GM19043 (cell line): ENCODE measurements at regions not wholly inside any gene's neighbourhood (a gene's known extent, or its start where the extent isn't known, plus 50 kb on each side); places are given as distances from the start of the nearest gene placed in this dataset.

ENCODE experiments used
- ATAC-seq: cut with Tn5 transposase; IDR thresholded peaks from one replicate; pipeline ENCODE4 v1.9.1; 2021; ENCODE audit warnings: low read depth; ENCODE audit not compliant: unreplicated experiment

GRCh38 chr7:89887489-89887888 lies 266.8 kb upstream of the STEAP1 start:
- no peak for ATAC-seq

GRCh38 chr7:89908736-89909135 lies 245.5 kb upstream of the STEAP1 start:
- no peak for ATAC-seq

GRCh38 chr7:89914711-89915110 lies 239.6 kb upstream of the STEAP1 start:
- no peak for ATAC-seq

DNA sequence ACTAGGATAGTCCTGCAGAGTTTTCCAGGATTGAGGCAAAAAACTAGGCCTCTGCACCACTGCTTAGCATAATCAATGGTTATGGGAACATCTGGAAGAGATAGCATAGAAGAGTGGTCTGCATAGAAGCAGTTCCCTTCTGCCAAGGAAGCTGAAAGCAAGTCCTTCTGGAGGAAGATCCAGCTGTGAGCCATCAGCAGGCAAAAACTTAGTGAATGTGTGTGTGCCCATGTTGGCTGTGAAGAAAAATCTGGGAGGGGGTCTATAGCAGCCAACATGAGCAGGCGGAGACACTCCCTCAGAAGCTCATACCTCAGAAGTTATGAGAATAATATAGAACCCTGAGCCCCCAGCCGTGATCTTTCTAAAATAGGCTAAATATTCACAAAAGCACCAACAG lies 228.1 kb upstream of the STEAP1 start:
- no peak for ATAC-seq

DNA sequence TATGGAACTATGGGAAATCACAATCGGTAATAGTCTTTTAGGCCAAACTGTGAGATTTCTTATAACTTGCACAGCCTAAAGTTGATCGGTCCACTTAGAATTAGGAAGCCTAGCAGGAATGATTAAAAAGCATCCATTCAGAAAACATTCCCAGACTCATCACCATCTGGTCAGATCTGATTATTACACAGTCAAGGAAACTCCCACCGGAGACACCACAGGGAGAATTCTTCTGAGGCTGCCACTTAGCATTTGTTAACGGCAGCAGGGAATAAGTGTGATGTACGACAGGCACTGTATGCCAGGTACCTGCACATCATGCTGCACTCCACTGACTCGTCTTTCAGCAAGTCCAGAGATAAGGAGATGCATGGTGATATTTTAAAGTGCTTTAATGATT lies 227.6 kb upstream of the STEAP1 start:
- ATAC-seq, result no peak

- no peak for ATAC-seq
Measured at GRCh38 chr7:89927762-89928161, 226.5 kb upstream of the STEAP1 start.

GRCh38 chr7:89928451-89928850 lies 225.8 kb upstream of the STEAP1 start:
- ATAC-seq, result no peak

- no peak for ATAC-seq
Measured at GRCh38 chr7:89934101-89934500, 220.2 kb upstream of the STEAP1 start.

DNA sequence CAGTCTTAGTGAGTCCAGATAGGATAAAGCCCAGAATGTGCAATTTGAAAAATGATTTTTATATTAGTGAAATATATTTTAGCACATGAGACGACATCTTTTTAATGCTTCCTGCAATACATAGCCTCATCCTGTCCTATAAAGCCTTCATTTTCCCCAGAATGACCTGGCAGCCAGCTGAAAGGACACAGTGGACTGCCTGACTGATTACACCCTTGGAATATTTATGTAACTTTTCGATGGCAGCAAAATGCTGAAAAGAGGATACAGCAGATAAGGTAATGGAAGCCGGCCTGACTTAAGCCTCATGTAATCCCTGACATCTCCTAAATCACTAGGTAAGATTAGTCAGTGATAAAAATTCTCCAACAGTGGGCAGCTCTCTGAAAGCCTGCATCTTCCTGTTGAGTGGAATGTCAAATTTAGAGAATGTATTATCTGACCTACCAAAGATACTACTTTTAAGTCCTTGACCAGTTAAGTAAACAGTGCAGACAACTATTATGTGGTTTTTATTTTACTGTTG lies 210.7 kb upstream of the STEAP1 start:
- no peak for ATAC-seq

DNA sequence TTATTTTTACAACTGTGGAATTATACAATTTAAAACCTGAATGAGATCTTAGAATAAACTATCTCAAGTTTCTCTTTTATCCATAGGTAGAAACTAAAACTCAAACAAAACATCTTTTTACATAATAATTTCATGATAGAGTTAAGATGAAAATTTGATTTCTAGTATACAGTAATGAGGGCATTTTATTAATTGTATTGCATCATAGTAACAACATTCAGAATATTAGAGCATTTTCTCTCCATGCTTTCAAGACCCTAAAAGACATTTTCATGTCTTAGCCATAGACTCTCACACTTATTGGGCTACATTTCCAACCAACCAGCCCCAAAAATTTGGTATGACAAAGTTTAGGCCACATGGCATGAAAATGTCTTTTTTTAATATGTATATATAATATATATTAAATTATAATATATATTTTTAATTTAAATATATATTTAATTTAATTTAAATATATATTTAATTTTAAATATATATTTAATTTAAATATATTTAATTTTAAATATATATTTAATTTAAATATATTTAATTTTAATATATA lies 195.7 kb upstream of the STEAP1 start:
- ATAC-seq, result no peak

DNA sequence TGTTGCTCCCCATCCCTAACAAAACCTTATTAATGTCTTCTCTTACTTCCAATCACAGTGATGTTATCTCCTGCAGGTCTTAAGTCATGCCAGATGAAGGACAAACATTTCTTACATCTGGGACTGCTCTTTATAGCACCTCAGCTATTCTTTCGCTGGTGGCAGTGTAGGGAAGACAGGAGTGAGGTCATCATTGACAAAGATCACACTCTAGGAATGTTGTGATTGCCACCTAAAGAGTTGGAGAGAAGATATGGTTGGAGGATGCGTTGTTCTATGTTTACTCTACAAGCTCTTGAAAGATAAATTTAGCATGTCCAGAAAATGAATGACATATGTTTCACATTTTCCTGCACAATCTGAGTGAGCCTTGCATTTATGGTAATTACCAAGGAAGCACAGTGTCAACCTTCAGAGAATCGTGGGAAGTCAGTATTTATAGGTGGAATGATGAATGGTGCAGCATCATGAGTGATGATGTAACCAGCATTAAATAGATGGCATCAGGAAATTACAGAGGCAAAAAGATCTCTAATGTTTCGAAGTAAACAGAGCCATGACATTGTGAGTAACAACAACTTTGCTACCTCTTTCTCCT lies 188.1 kb upstream of the STEAP1 start:
- ATAC-seq, result no peak

GRCh38 chr7:89975577-89975976 lies 178.7 kb upstream of the STEAP1 start:
- ATAC-seq, result no peak

DNA sequence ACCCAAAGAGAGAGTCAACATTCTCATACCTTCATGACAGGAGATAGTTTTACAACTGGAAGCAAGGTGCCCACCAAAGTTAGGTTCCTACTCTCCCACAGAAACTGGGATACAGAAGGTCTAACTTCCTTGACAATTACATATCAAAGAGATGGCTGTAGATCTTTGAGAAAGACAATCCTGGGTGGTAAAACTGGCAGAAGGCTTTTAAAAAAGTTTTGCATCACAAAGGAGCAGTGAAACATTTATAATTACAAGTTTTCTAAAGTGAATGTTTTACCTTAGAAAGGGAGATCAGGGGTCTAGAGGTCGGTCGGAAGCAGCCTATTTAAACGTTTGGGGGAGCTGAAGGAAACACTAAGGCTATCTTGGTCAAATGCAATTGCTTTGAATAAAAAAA lies 166.6 kb upstream of the STEAP1 start:
- no peak for ATAC-seq

DNA sequence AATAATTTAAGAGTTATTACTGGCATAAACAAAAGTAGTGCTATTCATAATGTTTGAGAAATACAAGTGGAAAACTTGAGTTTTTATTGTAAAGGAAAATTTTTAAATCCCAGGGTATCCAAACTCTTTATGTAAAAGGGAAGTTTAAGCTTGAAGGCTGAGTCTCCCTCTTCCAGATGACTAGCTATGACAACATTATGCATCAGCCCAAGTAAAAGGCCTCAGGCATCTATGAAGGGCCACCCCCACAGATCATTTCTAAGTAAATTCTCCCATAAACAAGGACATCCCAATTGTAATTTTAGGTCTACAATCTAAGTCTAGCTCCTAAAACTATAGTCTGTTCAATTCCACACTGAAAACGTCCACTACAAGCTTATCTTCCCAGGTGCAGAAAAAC lies 166.2 kb upstream of the STEAP1 start:
- no peak for ATAC-seq

GRCh38 chr7:89989454-89989853 lies 164.8 kb upstream of the STEAP1 start:
- ATAC-seq, result no peak

- no peak for ATAC-seq
Measured at GRCh38 chr7:89994483-89994882, 159.8 kb upstream of the STEAP1 start.

DNA sequence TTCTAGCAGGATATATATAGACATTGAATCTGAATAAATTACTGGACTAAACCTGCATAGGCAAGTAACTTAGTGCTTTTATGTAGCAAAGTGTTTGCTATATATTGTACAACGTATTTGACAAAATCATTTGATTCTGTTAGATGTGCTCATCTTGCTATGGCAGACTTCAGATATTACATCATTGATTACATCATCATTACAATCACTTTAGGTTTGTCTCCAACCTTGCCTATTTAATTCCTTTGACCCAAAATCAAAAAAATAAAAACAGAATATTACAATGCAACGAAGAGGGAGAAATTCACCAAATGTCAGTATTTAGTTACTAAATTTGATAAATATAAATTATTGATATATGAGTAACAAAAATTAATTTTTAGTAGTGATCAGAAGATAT lies 155.7 kb upstream of the STEAP1 start:
- ATAC-seq, result no peak

GRCh38 chr7:90005836-90006235 lies 148.4 kb upstream of the STEAP1 start:
- ATAC-seq, result no peak

- ATAC-seq, result no peak
Measured at GRCh38 chr7:90007001-90007654, 147.1 kb upstream of the STEAP1 start.

DNA sequence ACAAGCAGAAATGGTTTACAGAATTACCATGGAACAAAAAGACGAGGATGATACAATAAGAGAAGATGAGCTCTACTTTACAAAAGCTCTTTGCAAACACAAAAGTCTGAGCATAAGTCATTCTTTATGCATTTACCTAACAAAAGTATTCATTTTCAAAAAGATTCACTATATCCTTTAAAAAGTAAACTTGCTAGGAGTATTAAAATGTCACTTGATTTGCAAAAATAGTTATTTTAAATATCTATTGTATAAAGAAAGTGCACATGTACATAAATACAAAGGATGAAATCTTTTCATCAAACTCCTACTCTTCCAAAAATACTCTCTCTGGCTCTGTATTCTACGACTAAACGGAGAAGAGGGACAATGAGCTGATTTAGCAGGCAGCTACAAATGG lies 146.4 kb upstream of the STEAP1 start:
- no peak for ATAC-seq

DNA sequence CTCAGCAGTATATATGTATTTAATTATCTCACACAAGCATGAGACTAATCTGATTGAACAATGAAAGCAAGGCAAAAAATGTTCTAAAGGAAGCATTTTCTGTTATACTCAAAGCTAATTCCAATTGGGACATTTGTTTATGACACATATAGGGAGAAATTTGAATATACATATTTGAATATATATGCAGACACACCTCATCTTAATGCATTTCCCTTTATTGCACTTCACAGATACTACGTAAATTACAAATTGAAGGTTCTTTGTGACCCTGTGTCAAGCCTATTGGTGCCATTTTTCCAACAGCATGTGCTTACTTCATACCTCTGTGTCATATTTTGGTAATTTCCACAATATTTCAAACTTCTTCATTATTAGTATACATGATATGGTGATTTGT lies 132.1 kb upstream of the STEAP1 start:
- no peak for ATAC-seq

DNA sequence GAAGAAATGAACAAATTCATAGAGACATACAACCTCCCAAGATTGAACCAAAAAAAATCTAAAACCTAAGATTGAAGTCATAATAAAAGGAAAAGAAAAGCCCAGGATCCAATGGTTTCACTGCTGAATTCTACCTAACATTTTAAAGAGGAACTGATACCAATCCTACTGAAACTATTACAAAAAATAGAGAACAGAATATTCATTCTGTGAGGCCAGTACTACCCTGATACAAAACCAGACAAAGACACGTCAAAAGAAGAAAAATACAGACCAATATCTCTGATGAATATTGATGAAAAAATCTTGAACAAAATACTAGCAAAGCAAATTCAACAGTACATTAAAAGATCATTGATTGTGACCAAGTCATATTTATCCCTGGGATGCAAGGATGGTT lies 128.5 kb upstream of the STEAP1 start:
- ATAC-seq, result no peak
